ENCODE measurements at regions not wholly inside any gene's neighbourhood (a gene's known extent, or its start where the extent isn't known, plus 50 kb on each side); places are given as distances from the start of the nearest gene placed in this dataset.
"Not testable (repeated sequence)": the region's sequence is repeated elsewhere in the genome, so short reads cannot be mapped to it uniquely, and the experiment has no call there.

GRCh38 chr5:67547682-67548081, 351.1 kb upstream of the CD180 start (continued):
- TF ChIP-seq TCF7 (IDR thresholded peaks at IDR 0.05; ENCODE audit: borderline replicate concordance), result no peak
- no peak for TF ChIP-seq WRNIP1 (IDR thresholded peaks at IDR 0.05; ENCODE audit: borderline replicate concordance, low read depth, low read length)
- TF ChIP-seq CREM (IDR thresholded peaks at IDR 0.05; ENCODE audit: low read depth), result no peak

- TF ChIP-seq ETV6 (conservative IDR thresholded peaks at IDR 0.05 in 1 of 2, IDR thresholded peaks at IDR 0.05 in 1 of 2; ENCODE audit: borderline replicate concordance in 1 of 2, low read depth in 1 of 2) (peak in 1 of 2 experiments; percentile 31; a peak in 1 of 4 replicates), SPI1 (IDR thresholded peaks at IDR 0.05; ENCODE audit: borderline replicate concordance, insufficient read depth, low read depth, low read length) (peak; percentile 65; the same call in 1 of the 2 replicates)
- intact Hi-C loops (cut with micrococcal nuclease; ENCODE audit: unreplicated experiment), result not testable (repeated sequence)
Observed at GRCh38 chr5:67544942-67545341, 348.3 kb upstream of the CD180 start.

GRCh38 chr5:67543720-67544270, 347.2 kb upstream of the CD180 start:
- WGBS (ENCODE audit: insufficient coverage, insufficient replicate concordance, low lambda C conversion rate, missing lambda C conversion rate), result 42% methylated on average over 5 of the region's 5 CpGs
- H4K20me1 ChIP-seq (ENCODE audit: control insufficient read depth, insufficient read depth), result no peaks in the 10 kb centered on the region
- in situ Hi-C loops (cut with MboI) (no loop called here), intact Hi-C loops (cut with micrococcal nuclease; ENCODE audit: unreplicated experiment) (no loop called here)
- DNase-seq (ENCODE audit: low read depth, low spot score) (no peak), FAIRE-seq (peak; percentile 13), ATAC-seq (no peak)
- H2AFZ ChIP-seq (ENCODE audit: control insufficient read depth, low read depth, low read length), result no peak overlapping the region
- POLR2A ChIA-PET, result no interaction called here
- H3K4me1 ChIP-seq (ENCODE audit: control insufficient read depth, insufficient read depth, low read length), result no peaks in the 10 kb centered on the region
- no peaks in the 10 kb centered on the region; the same call in 2 of the 3 replicates for H3K9me3 ChIP-seq (replicated peaks; ENCODE audit: control insufficient read depth, insufficient read depth, low read length)
- no peak overlapping the region for H3K27ac ChIP-seq (ENCODE audit: control insufficient read depth, insufficient read depth)
- SMC1A ChIA-PET (ENCODE audit: uncharacterized antibody, unreplicated experiment), result no interaction called here
- H3K36me3 ChIP-seq (ENCODE audit: control insufficient read depth in 2 of 2, insufficient read depth in 2 of 2, low read length in 1 of 2), result no peaks in the 10 kb centered on the region
- no TSS peak for BruUV-seq (replicated peaks)
- CTCF ChIA-PET, result no interaction called here
- no peak overlapping the region for H3K4me2 ChIP-seq (ENCODE audit: control insufficient read depth, insufficient read depth)
- RAD21 ChIA-PET (ENCODE audit: unreplicated experiment), result no interaction called here
- H3K4me3 ChIP-seq, result no peak overlapping the region
- no peaks in the 10 kb centered on the region for H3K27me3 ChIP-seq (replicated peaks in 1 of 2; ENCODE audit: control insufficient read depth in 2 of 2, insufficient read depth in 2 of 2, low read length in 1 of 2)
- H3K9ac ChIP-seq (ENCODE audit: control insufficient read depth, insufficient read depth, low read length), result no peak overlapping the region
- no peaks in the 10 kb centered on the region for H3K79me2 ChIP-seq (ENCODE audit: control insufficient read depth, insufficient read depth, low read length)
- TF ChIP-seq WRNIP1 (IDR thresholded peaks at IDR 0.05; ENCODE audit: borderline replicate concordance, low read depth, low read length) (no peak), CBX3 (IDR thresholded peaks at IDR 0.05; ENCODE audit: borderline replicate concordance, low read depth) (no peak), POLR2AphosphoS5 (IDR thresholded peaks at IDR 0.05; ENCODE audit: low read length) (no peak), TARDBP (IDR thresholded peaks at IDR 0.05; ENCODE audit: borderline replicate concordance) (no peak), GATAD2B (conservative IDR thresholded peaks at IDR 0.05; ENCODE audit: low read depth) (no peak), NRF1 (conservative IDR thresholded peaks at IDR 0.05; ENCODE audit: low read depth, low read length) (no peak), SMC3 (IDR thresholded peaks at IDR 0.05; ENCODE audit: borderline replicate concordance, low read length) (no peak), RELB (IDR thresholded peaks at IDR 0.05; ENCODE audit: low read depth) (no peak), ZNF207 (IDR thresholded peaks at IDR 0.05; ENCODE audit: borderline replicate concordance) (no peak), RCOR1 (conservative IDR thresholded peaks at IDR 0.05; ENCODE audit: low read depth, low read length) (no peak)

More at GRCh38 chr5:67544942-67545341, 348.3 kb upstream of the CD180 start:
- RAD21 ChIA-PET (ENCODE audit: unreplicated experiment); H3K4me3 ChIP-seq; FAIRE-seq; H4K20me1 ChIP-seq (ENCODE audit: control insufficient read depth, insufficient read depth); SMC1A ChIA-PET (ENCODE audit: uncharacterized antibody, unreplicated experiment); POLR2A ChIA-PET; H3K9me3 ChIP-seq (replicated peaks; ENCODE audit: control insufficient read depth, insufficient read depth, low read length); in situ Hi-C loops (cut with MboI); H3K4me2 ChIP-seq (ENCODE audit: control insufficient read depth, insufficient read depth); H3K27ac ChIP-seq (ENCODE audit: control insufficient read depth, insufficient read depth); H3K79me2 ChIP-seq (ENCODE audit: control insufficient read depth, insufficient read depth, low read length); CTCF ChIA-PET; H2AFZ ChIP-seq (ENCODE audit: control insufficient read depth, low read depth, low read length); H3K9ac ChIP-seq (ENCODE audit: control insufficient read depth, insufficient read depth, low read length); BruUV-seq (replicated peaks); H3K4me1 ChIP-seq (ENCODE audit: control insufficient read depth, insufficient read depth, low read length); DNase-seq (ENCODE audit: low read depth, low spot score); H3K27me3 ChIP-seq (replicated peaks in 1 of 2; ENCODE audit: control insufficient read depth in 2 of 2, insufficient read depth in 2 of 2, low read length in 1 of 2); H3K36me3 ChIP-seq (ENCODE audit: control insufficient read depth in 2 of 2, insufficient read depth in 2 of 2, low read length in 1 of 2): not testable (repeated sequence)
- ATAC-seq, result peak; percentile 36
